Neural cell (in vitro differentiated cells): ENCODE measurements at regions not wholly inside any gene's neighbourhood (a gene's known extent, or its start where the extent isn't known, plus 50 kb on each side); places are given as distances from the start of the nearest gene placed in this dataset.
"Not testable (repeated sequence)": the region's sequence is repeated elsewhere in the genome, so short reads cannot be mapped to it uniquely, and the experiment has no call there.

Source experiments
- H2AFZ ChIP-seq: fragments of 200-600, 300-800 bp; sonication (generic), shearing (Covaris generic); 2 replicates; pipeline ENCODE4 v1.6.0; 2014; ENCODE audit warnings: low read depth, mild to moderate bottlenecking, antibody characterized with exemption, low read length, moderate library complexity
- H3F3A ChIP-seq: fragments of 200-600 bp; shearing (Covaris generic); 2 replicates; pipeline ENCODE4 v1.6.1; 2016; ENCODE audit warnings: mild to moderate bottlenecking, moderate library complexity, mixed read lengths, antibody characterized with exemption, low read length; ENCODE audit not compliant: insufficient read depth, poor library complexity, severe bottlenecking
- H3K27ac ChIP-seq: fragments of 200-600, 300-800 bp; sonication (generic), shearing (Covaris generic); 2 replicates; pipeline ENCODE4 v1.5.1; 2014; ENCODE audit warnings: mild to moderate bottlenecking, low read length, moderate library complexity
- H3K27me3 ChIP-seq: fragments of 300-800, 200-600 bp; sonication (generic), shearing (Covaris generic); 2 replicates; pipeline ENCODE4 v1.6.0; 2014; ENCODE audit warnings: mild to moderate bottlenecking, low read depth, low read length, moderate library complexity; ENCODE audit not compliant: insufficient read depth
- H3K36me3 ChIP-seq: fragments of 300-800, 200-600 bp; sonication (generic), shearing (Covaris generic); 2 replicates; pipeline ENCODE4 v1.5.1; 2014; ENCODE audit warnings: mild to moderate bottlenecking, antibody characterized with exemption, low read length, moderate library complexity; ENCODE audit not compliant: insufficient read depth
- H3K4me2 ChIP-seq: fragments of 300-800, 200-600 bp; sonication (generic), shearing (Covaris generic); 2 replicates; pipeline ENCODE4 v1.6.0; 2014; ENCODE audit warnings: mild to moderate bottlenecking, low read length
- H3K4me3 ChIP-seq: fragments of 300-800, 200-600 bp; sonication (generic), shearing (Covaris generic); 2 replicates; pipeline ENCODE4 v1.5.1; 2014; ENCODE audit warnings: mild to moderate bottlenecking, low read length, moderate library complexity
- H3K79me2 ChIP-seq: fragments of 200-600 bp; shearing (Covaris generic); replicated peaks from 2 replicates; pipeline ENCODE4 v1.6.0; 2014; ENCODE audit warnings: mild to moderate bottlenecking, low read length, moderate library complexity; ENCODE audit not compliant: insufficient read depth
- H3K9ac ChIP-seq: fragments of 300-800, 200-600 bp; sonication (generic), shearing (Covaris generic); 2 replicates; pipeline ENCODE4 v1.6.1; 2016; ENCODE audit warnings: mild to moderate bottlenecking, low read length, mixed read lengths
- H3K9me2 ChIP-seq: fragments of 200-600 bp; shearing (Covaris generic); 2 replicates; pipeline ENCODE4 v1.6.1; 2016; ENCODE audit warnings: mild to moderate bottlenecking, low read length, mixed read lengths; ENCODE audit not compliant: insufficient read depth
- H3K9me3 ChIP-seq: fragments of 200-600, 300-800 bp; sonication (generic), shearing (Covaris generic); 2 replicates; pipeline ENCODE4 v1.6.1; 2016; ENCODE audit warnings: mild to moderate bottlenecking, mixed run types, low read length, moderate library complexity, mixed read lengths
- H4K20me1 ChIP-seq: fragments of 200-600 bp; shearing (Covaris generic); 2 replicates; pipeline ENCODE4 v1.6.1; 2016; ENCODE audit warnings: mild to moderate bottlenecking, mixed run types; ENCODE audit not compliant: insufficient read depth
- EP300 ChIP-seq: fragments of 450-650 bp; conservative IDR thresholded peaks from 2 replicates; pipeline ENCODE4 v1.6.1; 2014; ENCODE audit warnings: antibody characterized with exemption, mild to moderate bottlenecking, moderate library complexity; ENCODE audit not compliant: poor library complexity, severe bottlenecking
- EZH2 ChIP-seq: fragments of 200-600, 300-800 bp; shearing (Covaris generic), sonication (generic); IDR thresholded peaks from 2 replicates; pipeline ENCODE4 v1.6.1; 2014; ENCODE audit warnings: antibody characterized with exemption, low read length, borderline replicate concordance, mild to moderate bottlenecking; ENCODE audit not compliant: insufficient read depth, poor library complexity, severe bottlenecking
- MXI1 ChIP-seq: fragments of 450-650 bp; conservative IDR thresholded peaks from 2 replicates; pipeline ENCODE4 v1.6.1; 2014; ENCODE audit warnings: antibody characterized with exemption, mild to moderate bottlenecking; ENCODE audit not compliant: poor library complexity, severe bottlenecking
- POLR2AphosphoS5 ChIP-seq: IDR thresholded peaks from 2 replicates; pipeline ENCODE4 v1.6.1; 2012
- RAD21 ChIP-seq: fragments of 450-650 bp; conservative IDR thresholded peaks from 2 replicates; pipeline ENCODE4 v1.6.1; 2014; ENCODE audit warnings: antibody characterized with exemption, mild to moderate bottlenecking, moderate library complexity
- SMC3 ChIP-seq: fragments of 450-650 bp; conservative IDR thresholded peaks from 2 replicates; pipeline ENCODE4 v1.6.1; 2014; ENCODE audit warnings: antibody characterized with exemption, mild to moderate bottlenecking, moderate library complexity; ENCODE audit not compliant: poor library complexity
- TAF1 ChIP-seq: IDR thresholded peaks from 2 replicates; pipeline ENCODE4 v1.6.1; 2012; ENCODE audit warnings: low read depth
- TF ChIP-seq, protein P1 (sequence below): IDR thresholded peaks from 2 replicates; pipeline ENCODE4 v1.6.1; 2012; ENCODE audit warnings: borderline replicate concordance
- TF ChIP-seq, protein P2 (sequence below): fragments of 450-650 bp; IDR thresholded peaks from 2 replicates; pipeline ENCODE4 v1.5.1; 2014; ENCODE audit warnings: antibody characterized with exemption, mild to moderate bottlenecking, moderate library complexity; ENCODE audit not compliant: poor library complexity, severe bottlenecking

DNA sequence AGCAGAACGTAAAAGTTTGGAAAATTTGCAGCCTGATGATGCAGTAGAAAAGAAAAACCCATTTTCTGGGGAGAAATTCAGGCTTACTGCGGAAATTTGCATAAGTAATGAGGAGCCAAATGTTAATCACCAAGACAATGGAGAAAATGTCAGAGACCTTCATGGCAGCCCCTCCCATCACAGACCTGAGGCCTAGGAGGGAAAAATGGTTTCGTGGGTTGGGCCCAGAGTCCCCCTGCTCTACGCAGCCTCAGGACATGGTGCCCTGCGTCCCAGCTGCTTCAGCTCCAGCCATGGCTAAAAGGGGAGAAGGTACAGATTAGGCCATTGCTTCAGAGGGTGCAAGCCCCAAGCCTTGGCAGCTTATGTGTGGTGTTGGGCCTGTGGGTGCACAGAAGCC, 255.1 kb upstream of the DIPK2B start:
- not testable (repeated sequence) for H3K9me2 ChIP-seq, H3K27me3 ChIP-seq, H3K4me3 ChIP-seq, H2AFZ ChIP-seq, H4K20me1 ChIP-seq, H3K36me3 ChIP-seq, H3K79me2 ChIP-seq, H3K4me2 ChIP-seq, H3K9ac ChIP-seq, H3K27ac ChIP-seq, H3F3A ChIP-seq, H3K9me3 ChIP-seq

DNA sequence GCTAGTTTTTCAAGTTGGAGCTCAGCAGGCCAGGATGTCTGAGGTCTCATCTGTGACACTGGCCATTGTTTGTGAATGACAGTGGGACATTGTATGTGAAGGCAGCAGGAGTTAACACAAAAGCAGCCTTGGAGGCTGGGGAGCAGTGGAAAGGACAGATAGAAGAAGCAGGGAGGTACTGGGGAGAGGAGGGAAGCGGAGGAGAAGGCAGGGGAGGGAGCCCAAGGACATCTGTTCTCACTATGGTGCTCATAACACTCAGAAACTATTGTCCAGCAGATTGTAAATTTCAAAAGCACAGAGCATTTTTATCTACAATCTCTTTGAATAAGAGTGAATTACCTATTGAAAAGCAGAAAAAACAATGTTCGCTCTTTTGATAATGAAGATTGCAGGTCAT, 253.6 kb upstream of the DIPK2B start:
- Histone ChIP-seq H3K27ac (no peak overlapping the region), H4K20me1 (no peaks in the 10 kb centered on the region), H3K27me3 (no peaks in the 10 kb centered on the region)

DNA sequence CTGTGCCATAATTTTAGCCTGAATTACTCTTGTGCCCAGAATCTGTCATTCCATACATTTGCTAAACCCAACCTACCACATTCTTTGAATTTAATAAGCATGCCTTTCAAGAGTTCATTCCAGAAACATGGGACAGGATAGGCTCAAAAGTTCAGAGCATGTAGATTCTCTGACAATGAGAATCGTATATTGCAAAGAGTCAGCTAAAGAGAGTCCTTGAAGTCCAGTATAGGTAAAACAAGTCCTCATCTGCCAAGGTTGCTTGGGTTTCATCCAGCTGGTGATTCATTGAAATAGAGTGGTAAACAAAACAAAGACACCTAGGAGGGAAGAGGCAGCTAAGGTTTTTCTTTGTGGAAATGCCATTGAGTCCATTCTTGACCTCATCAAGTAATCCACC, 249.3 kb upstream of the DIPK2B start:
- Histone ChIP-seq H4K20me1 (no peaks in the 10 kb centered on the region), H3K27me3 (no peaks in the 10 kb centered on the region), H3F3A (no peaks in the 10 kb centered on the region)
- TF ChIP-seq EZH2 (no peak), EP300 (no peak), POLR2AphosphoS5 (no peak), TAF1 (no peak)
- TF ChIP-seq, protein P1, sequence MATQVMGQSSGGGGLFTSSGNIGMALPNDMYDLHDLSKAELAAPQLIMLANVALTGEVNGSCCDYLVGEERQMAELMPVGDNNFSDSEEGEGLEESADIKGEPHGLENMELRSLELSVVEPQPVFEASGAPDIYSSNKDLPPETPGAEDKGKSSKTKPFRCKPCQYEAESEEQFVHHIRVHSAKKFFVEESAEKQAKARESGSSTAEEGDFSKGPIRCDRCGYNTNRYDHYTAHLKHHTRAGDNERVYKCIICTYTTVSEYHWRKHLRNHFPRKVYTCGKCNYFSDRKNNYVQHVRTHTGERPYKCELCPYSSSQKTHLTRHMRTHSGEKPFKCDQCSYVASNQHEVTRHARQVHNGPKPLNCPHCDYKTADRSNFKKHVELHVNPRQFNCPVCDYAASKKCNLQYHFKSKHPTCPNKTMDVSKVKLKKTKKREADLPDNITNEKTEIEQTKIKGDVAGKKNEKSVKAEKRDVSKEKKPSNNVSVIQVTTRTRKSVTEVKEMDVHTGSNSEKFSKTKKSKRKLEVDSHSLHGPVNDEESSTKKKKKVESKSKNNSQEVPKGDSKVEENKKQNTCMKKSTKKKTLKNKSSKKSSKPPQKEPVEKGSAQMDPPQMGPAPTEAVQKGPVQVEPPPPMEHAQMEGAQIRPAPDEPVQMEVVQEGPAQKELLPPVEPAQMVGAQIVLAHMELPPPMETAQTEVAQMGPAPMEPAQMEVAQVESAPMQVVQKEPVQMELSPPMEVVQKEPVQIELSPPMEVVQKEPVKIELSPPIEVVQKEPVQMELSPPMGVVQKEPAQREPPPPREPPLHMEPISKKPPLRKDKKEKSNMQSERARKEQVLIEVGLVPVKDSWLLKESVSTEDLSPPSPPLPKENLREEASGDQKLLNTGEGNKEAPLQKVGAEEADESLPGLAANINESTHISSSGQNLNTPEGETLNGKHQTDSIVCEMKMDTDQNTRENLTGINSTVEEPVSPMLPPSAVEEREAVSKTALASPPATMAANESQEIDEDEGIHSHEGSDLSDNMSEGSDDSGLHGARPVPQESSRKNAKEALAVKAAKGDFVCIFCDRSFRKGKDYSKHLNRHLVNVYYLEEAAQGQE, result no peak
- TF ChIP-seq, protein P2, sequence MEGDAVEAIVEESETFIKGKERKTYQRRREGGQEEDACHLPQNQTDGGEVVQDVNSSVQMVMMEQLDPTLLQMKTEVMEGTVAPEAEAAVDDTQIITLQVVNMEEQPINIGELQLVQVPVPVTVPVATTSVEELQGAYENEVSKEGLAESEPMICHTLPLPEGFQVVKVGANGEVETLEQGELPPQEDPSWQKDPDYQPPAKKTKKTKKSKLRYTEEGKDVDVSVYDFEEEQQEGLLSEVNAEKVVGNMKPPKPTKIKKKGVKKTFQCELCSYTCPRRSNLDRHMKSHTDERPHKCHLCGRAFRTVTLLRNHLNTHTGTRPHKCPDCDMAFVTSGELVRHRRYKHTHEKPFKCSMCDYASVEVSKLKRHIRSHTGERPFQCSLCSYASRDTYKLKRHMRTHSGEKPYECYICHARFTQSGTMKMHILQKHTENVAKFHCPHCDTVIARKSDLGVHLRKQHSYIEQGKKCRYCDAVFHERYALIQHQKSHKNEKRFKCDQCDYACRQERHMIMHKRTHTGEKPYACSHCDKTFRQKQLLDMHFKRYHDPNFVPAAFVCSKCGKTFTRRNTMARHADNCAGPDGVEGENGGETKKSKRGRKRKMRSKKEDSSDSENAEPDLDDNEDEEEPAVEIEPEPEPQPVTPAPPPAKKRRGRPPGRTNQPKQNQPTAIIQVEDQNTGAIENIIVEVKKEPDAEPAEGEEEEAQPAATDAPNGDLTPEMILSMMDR, result no peak

More for the DNA sequence above, 253.6 kb upstream of the DIPK2B start:
- H3K9me3 ChIP-seq, result no peaks in the 10 kb centered on the region
- H3K79me2 ChIP-seq, result no peaks in the 10 kb centered on the region
- no peak overlapping the region for H3K4me3 ChIP-seq
- no peak overlapping the region for H3K4me2 ChIP-seq
- H2AFZ ChIP-seq, result no peak overlapping the region
- H3K9ac ChIP-seq, result no peak overlapping the region
- H3K9me2 ChIP-seq, result no peaks in the 10 kb centered on the region
- TF ChIP-seq, protein P2, result no peak
- no peak for TF ChIP-seq EP300
- TF ChIP-seq SMC3, result no peak
- no peak for TF ChIP-seq POLR2AphosphoS5
- TF ChIP-seq RAD21, result no peak
- TF ChIP-seq TAF1, result no peak
- TF ChIP-seq EZH2, result no peak
- TF ChIP-seq MXI1, result no peak
- TF ChIP-seq, protein P1, result no peak
- no peaks in the 10 kb centered on the region for H3F3A ChIP-seq
- no peaks in the 10 kb centered on the region for H3K36me3 ChIP-seq

More for the DNA sequence above, 249.3 kb upstream of the DIPK2B start:
- no peak overlapping the region for H3K4me2 ChIP-seq
- no peak overlapping the region for H3K27ac ChIP-seq
- H2AFZ ChIP-seq, result no peak overlapping the region
- H3K79me2 ChIP-seq, result no peaks in the 10 kb centered on the region
- H3K9ac ChIP-seq, result no peak overlapping the region
- no peaks in the 10 kb centered on the region for H3K9me2 ChIP-seq
- H3K36me3 ChIP-seq, result no peaks in the 10 kb centered on the region
- H3K4me3 ChIP-seq, result no peak overlapping the region
- no peaks in the 10 kb centered on the region for H3K9me3 ChIP-seq
